Stimulated activated CD8-positive, alpha-beta memory T cell treated with anti-CD3 and anti-CD28 coated beads, Interleukin-12 subunit alpha, Interleukin-12 subunit beta, amount 100 ng/mL, for 24 hours (primary cell): ENCODE measurements at regions not wholly inside any gene's neighbourhood (a gene's known extent, or its start where the extent isn't known, plus 50 kb on each side); places are given as distances from the start of the nearest gene placed in this dataset.

Experiments used
- DNase-seq: peaks from one replicate; pipeline ENCODE4 v3.0.0-alpha.2; 2020; ENCODE audit errors: extremely low read depth

DNA sequence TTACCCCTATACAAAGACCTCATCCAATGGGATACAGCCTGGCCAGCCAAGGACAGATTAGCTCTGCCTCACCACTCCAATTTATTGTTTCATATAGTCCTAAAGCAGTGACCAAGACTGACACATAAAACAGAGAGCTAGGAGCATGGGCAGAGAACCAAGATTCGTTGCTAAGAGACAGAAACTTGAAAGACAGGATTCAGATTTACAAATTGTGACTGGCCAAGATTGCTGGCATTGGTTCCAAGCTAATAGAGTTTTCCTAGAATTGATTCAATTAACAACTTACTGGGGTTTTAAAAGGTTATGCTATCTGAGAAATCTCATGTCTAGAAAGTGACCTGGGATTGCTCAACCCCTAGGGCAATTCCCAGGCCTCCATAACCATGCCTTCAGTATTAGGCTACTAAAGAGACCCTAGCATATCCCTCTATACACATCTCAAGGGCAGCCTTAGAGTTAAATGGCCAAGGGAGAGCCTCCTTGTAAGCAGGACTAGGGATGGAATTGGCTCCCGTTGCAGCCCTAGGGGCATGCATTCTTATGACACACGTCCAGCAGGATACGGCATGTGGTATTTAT is 75.6 kb downstream of the ICOS start:
- DNase-seq = no peak

DNA sequence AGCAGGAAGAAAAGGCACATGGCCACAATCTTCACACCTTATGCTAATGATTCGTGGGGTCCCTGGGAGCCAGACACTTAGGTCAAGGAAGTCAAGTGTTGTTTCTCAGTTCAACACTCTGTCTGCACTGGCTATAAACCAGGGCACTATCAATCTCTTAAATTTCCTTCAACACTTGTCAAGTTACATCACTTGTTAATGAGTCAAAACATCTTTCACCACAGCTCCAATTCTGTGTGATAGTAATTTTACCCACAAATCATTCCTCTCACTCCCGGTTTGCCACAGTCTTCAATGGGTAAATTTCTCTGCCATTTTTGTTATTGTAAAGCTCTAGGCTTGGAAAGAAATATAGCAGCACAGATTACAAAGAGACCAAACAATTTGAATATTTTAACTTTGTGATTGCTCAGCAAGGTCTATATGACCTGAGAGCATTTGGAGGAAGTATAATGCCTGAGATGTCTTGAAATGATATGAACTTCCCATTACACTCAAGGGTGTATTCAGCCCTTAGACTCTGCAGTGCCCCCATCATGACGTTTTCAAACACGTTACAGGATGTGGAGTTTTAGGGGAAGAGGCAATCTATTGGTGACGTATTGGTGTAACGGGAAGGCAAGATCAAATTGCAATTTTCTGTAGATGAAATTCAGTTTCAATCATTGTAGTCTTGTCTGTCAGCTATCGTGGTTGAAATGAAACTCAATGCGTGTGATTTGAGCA is 78.7 kb downstream of the ICOS start:
- no peak for DNase-seq

DNA sequence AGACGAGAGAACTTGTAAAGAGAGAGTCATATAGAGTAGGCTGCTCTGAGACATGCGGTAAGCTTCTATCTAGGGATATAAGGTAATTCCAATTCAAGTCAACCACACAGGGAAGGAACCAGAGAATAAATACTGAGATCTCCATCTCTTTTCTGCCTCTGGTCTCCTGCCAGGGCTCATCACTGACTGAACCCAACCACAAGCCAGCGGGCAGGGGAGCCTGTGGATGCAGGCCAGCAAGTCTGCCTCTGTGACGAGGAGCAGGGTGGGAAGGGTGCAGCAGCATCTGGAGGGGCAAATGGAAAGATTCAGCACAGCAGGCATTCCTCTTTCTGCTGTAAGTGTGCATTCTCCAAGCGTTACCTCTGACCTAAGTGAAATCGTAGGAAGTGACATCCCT is 82.2 kb downstream of the ICOS start:
- DNase-seq = no peak

DNA sequence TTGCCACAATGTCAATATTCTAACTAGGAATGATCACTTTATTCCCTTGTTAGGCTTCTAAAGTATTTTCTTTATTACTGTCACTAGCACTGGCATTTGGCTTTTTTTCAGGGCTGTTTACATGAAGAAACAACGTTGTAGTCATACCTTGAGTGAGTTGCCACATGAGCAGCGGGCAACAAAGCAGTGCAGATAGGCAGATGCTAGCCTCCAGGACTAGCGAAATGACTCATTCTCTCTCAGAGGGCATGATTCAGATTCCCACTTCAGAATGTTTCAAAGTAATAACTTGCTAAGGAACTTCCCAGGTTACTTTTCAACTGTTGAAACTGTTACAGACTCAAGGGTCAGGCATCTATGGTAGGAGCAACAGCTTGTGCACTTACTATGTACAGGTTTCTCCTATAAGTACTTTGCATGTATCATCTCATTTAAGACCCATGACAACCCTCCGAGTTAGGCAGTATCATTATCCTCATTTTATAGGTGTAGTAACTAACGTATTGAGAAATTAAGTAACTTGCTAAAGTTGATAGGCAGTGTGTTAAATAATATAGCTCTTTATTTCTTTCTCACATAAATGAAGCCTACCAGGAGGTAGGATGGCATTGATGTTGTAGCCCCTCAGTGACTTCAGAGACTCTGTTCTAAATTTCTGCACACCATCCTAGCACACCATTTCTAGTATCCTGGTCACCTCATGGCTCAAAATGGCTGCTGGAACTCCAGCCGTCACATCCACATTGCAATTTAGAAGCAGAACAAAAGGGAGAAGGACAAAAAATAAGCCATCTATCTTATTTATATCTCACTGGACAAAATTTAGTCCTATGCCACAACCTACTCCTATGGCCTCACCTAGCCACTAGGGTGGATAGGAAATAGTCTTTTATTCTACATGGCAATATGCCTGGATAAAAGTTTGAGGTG is 83.3 kb downstream of the ICOS start:
- DNase-seq = peak; percentile 24

DNA sequence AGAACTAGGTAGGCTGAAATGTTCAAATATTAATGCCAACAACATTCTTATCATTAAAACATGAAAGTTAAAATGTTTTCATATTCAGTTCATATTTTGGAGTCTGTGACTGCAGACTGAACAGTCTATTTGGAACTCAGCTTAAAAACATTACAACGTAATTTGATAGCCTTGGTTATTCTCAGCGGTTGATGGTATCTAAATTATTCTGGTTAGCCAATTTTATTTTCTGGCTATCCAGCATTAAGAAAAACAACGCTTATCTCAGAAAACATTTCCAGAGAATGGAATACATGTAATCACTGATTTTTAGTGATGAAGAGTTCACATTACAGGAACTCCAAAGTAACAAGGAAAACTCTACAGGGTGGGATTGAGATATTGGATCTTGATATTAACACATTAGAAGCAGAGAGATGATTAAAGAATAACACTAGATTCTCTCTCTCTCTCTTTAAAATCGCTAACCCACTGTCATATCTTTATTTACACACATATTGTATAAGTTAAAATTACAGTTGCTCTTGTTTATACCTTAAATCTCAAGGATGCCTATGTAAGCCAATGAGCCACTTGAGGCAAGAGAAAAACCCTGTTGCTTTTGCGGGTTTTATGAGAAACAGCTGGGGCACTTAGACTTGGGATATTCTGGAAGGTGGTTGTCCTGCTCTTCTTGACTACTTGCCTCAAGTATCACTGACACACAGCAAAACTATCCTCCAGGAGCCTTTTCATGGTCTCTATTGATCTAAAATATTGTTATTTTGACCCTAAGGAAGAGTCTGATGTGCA is 84.9 kb downstream of the ICOS start:
- no peak for DNase-seq

DNA sequence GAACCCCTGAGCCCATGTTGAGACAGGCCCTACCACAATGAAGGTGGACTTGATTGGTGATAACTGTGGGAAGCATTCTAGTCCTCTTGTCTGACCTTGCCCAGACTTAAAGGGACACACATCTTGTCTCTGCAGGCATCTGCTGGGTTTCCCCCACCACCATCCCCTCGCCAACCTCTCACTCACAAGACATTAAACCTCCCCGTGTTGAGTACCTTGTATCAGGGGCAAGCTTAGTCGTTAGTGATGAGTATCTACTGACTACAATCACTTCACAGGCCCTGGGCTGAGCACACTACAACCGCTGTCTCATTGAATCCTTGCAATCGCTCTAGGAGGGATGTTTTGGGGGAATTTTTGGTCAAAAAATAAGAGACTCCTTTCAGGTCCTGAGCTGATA is 86.0 kb downstream of the ICOS start:
- DNase-seq = no peak

DNA sequence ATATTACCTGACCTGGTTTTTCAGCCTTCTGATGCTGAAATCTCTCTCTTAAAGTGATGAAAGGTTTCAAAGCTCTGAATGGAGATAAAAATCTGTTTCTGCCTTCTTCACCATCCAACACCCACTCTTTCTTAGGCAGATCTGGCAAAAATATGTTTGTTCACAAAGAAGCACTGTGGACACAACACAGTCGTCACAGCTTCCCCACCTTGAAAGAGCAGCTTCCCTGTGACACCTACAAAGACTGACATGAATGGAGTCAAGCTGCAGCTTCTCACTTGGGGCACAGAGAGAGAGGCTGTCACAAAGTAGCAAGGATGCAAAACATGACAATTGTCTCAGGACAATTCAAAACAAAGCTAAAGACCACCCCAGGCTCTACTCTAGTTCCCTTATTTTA is 86.5 kb downstream of the ICOS start:
- DNase-seq = no peak

DNA sequence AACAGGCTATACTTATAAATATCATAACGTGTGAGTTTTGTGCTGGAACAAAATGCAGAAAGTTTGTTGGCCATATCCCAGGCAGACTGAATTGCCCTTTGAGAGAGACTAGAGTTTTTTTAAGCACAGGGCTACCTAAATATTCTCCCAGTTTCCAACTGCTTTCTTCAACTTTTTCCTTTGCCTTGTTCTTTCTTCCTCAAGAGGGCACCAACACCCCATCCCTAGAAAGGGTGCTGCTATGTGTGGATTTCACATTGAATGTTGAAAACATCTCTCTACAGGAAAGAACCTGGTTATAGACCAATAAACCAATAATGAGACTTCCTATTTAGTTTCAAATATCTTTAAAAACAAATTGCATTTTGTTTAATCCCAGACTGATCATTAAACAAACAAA is 87.9 kb downstream of the ICOS start:
- no peak for DNase-seq

DNA sequence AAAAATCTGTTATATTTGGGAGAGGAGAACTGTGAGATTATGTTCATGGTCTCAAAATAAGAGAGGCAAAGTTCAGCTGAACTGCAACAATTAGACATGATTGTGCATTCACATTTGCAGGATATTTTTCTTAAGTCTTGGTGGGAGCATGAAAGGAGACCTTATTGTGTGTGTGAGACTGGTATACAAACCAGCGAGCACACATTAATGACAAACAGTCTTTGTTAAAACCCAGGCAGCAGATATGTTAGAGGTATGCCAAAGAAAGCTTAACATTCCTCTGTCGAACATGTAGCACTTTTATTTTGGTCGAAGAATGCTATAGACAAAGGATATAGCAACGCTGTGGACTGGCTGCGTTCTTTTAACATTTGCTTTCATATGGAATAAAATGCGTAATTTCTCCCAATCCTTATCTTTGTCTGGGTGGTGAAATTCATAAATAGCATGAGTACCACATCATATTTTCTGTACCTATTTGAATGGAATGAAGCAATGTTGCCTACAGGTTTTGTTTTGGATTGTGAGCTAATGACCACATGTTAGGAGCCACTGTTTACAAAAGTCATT is 88.4 kb downstream of the ICOS start:
- no peak for DNase-seq

DNA sequence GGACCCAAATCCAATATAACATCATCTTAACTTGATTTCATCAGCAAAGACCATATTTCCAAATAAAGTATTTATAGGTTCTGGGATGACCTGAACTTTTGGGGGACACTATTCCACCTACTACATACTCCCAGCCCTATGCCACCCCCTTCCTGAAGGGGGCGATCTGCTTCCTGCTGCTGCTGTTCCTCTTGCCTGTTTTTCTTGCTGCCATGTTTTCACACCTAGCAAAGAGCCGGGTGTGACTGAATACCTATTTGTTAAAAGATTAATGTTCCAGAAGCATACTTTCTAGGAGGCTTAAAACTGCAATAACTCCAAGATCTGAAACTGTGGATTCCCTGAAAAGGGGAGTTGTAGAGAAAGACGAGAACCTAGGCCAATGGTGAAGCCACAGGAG is 89.7 kb downstream of the ICOS start:
- DNase-seq = no peak

DNA sequence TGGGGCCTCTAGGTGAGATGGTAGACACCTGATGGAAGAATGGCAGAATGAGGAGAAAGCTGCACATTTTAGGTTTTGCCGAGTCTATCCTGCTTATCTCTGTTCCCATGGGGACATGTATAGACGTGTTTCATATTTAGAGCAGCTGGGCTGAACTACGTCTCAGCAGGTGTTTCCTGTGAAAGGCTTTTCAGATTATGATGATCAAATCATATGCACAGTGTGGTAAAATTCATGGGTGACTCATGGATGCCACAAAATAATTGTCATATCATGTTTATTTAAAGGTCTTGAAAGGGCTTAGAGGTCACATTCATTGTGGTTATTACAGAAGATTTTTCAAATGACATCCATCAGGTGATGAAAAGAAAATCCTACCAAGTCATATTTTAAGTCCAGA is 90.5 kb downstream of the ICOS start:
- no peak for DNase-seq

DNA sequence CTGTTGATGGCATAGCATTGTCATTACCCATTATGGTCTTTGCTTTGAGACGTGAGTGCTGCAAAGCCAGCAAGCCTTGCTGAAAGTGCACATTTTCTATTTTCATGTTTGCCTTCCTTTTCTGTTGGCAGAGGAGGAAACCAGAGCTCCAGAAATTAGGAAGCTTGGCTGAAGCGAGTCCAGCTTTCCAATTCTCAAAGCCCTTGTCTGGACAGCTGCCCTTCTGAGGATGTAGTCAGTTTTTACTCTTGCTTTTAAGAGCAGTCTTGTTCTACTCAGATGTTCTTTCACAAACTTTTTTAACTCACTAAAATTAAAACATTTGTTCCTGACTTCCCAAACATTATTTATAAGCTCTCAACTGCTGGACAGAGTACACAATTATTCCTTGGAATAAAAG is 93.8 kb downstream of the ICOS start:
- no peak for DNase-seq

DNA sequence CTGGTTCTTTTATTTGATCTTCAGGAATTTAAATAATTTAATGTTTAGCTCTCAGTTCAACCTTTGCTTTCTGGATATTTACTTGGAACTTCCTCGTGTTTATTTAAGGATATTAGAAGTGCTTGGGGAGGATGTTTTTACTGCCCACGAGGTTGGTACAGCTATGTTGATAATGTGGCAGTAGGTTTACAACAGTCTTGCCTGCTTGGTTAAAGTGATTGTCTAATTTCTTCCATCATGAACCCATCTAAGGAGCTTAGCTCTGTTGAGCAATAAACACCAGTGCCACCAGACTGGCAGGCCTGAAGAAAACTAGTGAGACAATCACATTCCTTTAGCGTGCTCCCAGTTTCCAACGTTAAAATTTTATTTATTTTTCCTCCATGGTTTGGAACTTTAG is 94.5 kb downstream of the ICOS start:
- no peak for DNase-seq

DNA sequence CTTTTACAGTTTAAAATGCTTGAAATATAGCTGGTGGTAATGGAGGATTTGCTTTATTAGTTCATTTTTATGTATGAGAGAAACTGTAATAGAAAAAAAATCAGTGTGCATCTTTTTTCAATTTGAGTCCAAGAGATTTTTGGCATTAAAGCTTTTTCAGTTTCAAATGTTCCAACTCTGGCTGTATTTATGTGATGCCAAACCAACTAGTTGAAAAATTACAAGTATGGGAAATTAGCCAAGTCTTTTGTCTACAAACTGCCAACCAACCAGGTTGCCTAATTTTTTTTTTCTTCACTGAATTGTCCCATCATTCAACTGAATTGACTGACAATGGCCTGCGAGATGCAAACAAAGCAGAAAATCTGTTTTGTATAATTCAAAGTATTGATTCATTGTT is 95.7 kb downstream of the ICOS start:
- DNase-seq = no peak

DNA sequence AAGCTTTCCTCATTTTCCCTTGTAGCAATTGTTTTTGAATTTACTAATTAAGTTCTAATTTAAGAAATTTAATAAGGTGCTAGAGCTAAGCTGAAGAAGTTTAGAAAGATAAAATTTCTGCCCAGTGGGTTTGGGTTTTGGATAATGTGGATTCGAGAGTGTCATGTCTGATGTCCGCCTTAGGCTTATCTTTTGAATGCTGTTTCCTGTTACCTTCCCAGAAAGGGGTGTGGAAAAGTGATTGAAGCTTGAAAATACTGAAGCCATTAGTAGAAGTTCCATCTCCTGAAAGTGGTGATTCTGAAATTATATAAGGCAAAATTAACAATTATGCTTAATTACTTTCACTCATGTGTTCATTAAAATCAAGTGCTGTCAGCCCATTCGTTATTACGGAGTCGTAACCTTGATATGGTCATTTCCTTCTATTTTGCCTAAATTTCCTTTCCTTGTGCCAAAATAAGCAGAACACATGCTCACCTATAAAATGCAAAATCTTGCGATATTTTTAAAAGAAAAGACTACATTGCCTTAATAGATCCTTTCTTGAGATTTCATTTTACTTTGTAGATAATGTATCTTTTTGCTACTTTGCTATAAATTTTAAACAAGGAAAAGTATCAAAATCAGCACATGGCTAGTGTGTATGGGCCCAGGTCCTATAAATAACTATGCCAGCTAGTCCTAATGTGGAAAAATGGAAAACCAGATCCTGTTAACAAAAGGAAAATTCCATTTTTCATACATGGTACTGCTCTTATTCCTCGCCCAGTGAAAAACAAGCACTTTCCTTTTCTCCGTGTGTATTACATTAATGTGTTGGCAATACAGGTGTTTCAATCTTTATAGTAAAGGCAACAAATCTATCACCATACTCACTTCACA is 97.3 kb downstream of the ICOS start:
- DNase-seq = no peak

DNA sequence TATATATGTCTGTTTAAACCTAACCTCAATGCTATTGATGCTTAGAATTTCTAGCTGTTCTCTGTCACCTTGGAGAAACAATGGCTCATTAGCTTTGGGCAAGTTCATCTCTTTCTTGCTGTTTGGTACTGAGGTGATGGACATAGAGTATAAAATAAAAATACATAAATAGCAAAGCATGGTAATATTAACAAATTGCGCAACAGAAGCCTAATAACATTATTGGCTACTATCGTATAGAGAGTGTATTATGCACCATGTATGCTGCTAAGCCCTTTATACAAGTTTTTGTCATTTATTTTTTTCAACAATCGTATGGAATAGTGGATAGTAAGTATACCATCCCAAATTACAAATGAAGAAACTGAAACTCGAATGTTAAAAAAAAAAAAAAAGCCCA is 100.1 kb downstream of the ICOS start:
- no peak for DNase-seq

DNA sequence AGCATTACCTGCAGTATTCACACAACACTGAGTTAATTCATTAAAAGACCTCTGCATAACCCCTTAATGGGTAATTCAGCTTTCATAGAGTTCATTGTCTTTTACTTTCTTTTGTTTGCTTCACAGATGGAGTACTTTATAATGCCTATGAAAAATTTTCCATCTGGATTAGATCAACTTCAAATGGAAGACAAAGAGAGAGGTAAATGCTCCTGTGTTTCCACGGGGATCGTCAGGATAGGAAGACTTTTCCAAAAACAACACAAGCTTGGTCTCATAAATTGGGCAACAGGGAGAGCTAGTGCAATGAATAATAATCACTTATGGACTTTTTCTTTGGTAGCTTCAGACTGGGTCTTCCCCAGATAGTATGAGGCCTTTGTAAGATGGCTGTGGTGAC is 100.7 kb downstream of the ICOS start:
- DNase-seq = no peak

DNA sequence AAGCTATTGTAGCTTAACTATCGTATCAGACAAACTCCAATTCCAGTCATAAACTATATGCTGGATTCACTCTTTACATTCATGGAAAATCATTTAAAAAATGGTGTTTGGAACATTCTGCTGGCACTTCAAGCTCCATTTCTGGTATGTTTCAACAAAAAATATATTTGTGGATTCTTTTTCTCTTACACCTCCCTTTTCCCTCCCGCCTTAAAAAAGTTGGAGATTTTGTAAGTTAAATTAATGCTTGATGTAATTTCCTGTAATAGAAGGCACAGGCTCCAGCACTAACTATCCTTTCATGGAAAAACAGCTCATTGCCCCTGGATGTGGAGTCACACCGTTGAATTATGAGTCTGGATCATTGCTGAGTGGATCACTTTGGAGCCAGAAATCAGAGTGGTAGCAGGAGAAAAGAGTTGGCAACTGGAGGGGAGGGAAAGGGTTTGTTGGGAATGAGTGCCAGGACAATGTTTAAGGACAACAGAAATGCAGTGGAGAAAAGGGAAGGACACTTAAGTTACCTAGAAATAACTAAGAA is 102.8 kb downstream of the ICOS start:
- no peak for DNase-seq

DNA sequence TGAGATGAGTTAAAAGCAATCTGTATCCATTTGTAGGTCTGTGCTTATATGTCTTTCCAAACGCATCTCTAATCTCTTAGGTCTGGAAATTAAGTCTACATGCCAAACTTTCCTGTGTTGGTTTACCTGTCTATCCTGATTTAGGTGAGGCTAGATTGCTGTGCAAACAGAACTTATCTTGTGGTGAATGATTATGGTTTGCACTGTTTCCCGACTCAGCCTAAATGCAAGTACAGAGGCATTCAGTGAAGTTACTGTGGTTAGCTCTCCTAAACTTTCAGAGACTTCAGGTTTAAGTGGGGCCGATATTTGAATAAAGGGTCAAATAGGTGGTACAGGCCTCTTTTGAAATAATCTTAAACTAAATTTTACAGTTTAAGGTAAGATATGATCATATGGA is 103.5 kb downstream of the ICOS start:
- DNase-seq = no peak

DNA sequence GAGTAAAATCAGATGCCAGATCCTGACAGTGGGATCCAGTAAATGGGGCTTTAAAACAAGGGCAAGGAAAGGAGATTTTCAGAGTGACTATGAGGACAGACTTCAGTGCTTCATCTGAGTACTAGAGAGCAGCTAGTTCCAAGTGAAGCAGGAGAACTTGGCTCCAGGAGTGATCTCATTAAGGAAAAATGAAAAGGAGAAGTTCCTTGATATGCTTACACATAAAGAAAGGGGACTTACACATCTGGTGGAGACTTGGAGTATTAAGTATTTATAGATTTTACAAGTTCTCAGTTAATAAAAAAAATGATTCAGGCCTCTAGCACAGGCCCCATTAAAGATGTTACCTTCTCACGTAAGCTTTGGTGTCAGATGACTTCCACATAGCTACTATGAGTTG is 105.8 kb downstream of the ICOS start:
- no peak for DNase-seq

DNA sequence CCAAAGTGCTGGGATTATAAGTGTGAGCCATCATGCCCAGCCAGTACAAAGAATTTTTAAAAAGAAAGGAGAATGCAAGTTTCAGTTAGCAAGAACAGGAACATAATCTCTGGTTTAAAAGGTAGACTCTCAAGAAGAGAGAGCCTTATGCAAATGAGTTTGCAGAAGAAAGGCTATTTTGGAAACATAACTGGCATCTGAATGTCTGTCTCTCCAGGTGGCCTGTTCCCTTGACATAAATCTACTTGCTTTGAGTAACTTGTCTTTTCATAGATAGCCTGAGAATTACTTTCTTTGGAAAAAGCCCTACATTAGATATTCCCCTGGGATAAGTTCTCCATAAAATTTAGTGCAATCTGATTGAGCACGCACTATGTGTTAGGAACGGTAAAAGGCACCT is 109.6 kb downstream of the ICOS start:
- no peak for DNase-seq
